HFFc6 (cell line): ENCODE measurements at regions not wholly inside any gene's neighbourhood (a gene's known extent, or its start where the extent isn't known, plus 50 kb on each side); places are given as distances from the start of the nearest gene placed in this dataset.

Experiments
- DNase-seq: peaks from one replicate; pipeline ENCODE4 v3.0.0-alpha.2; 2018
- H3K27ac Mint-ChIP-seq: 2 replicates; pipeline ENCODE4 v1.8.0; 2020; ENCODE audit warnings: mild to moderate bottlenecking, mixed read lengths
- H3K27me3 Mint-ChIP-seq: 2 replicates; pipeline ENCODE4 v1.8.0; 2021; ENCODE audit warnings: mild to moderate bottlenecking, moderate library complexity, mixed read lengths; ENCODE audit not compliant: insufficient read depth
- H3K36me3 Mint-ChIP-seq: 2 replicates; pipeline ENCODE4 v1.8.0; 2021; ENCODE audit warnings: low read depth, mixed read lengths
- H3K4me1 Mint-ChIP-seq: 2 replicates; pipeline ENCODE4 v1.8.0; 2020; ENCODE audit warnings: low read depth, mixed read lengths
- H3K4me3 Mint-ChIP-seq: 2 replicates; pipeline ENCODE4 v1.8.0; 2020; ENCODE audit warnings: mild to moderate bottlenecking, moderate library complexity, mixed read lengths
- H3K9me3 Mint-ChIP-seq: 2 replicates; pipeline ENCODE4 v1.8.0; 2020; ENCODE audit warnings: mild to moderate bottlenecking, mixed read lengths
- TF ChIP-seq, protein P1 (sequence below): fragments of 200-600 bp; sonication (generic); IDR thresholded peaks from 2 replicates; pipeline ENCODE4 v1.5.0; 2021; ENCODE audit warnings: antibody characterized with exemption, mild to moderate bottlenecking

DNA sequence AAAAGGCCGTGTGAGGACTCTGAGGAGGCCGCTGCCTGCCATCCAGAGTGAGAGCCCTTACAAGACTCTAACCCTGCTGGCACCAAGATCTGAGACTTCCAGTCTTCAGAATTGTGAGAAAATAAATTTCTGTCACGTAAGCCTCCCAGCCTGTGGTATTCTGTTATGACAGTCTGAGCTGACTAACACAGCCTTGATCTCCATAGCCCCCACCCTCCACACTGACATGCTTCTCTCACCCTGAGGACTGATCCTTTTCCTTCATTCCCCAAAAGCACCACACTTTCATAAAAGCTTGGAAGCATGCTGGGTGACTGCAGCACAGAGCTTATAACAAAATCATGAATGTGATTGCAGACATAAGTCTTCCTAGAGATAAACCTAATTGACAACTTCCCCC is 1059.8 kb downstream of the UQCRFS1 start:
- no peaks in the 10 kb centered on the region; the same call in 1 of the 2 replicates for H3K27me3 Mint-ChIP-seq
- no peak for DNase-seq
- H3K9me3 Mint-ChIP-seq: peaks cover 66% of the 10 kb centered on the region
- TF ChIP-seq, protein P1, sequence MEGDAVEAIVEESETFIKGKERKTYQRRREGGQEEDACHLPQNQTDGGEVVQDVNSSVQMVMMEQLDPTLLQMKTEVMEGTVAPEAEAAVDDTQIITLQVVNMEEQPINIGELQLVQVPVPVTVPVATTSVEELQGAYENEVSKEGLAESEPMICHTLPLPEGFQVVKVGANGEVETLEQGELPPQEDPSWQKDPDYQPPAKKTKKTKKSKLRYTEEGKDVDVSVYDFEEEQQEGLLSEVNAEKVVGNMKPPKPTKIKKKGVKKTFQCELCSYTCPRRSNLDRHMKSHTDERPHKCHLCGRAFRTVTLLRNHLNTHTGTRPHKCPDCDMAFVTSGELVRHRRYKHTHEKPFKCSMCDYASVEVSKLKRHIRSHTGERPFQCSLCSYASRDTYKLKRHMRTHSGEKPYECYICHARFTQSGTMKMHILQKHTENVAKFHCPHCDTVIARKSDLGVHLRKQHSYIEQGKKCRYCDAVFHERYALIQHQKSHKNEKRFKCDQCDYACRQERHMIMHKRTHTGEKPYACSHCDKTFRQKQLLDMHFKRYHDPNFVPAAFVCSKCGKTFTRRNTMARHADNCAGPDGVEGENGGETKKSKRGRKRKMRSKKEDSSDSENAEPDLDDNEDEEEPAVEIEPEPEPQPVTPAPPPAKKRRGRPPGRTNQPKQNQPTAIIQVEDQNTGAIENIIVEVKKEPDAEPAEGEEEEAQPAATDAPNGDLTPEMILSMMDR: no peak
- no peaks in the 10 kb centered on the region for H3K36me3 Mint-ChIP-seq
- H3K4me1 Mint-ChIP-seq: no peaks in the 10 kb centered on the region
- H3K27ac Mint-ChIP-seq: no peak overlapping the region
- H3K4me3 Mint-ChIP-seq: no peak overlapping the region

DNA sequence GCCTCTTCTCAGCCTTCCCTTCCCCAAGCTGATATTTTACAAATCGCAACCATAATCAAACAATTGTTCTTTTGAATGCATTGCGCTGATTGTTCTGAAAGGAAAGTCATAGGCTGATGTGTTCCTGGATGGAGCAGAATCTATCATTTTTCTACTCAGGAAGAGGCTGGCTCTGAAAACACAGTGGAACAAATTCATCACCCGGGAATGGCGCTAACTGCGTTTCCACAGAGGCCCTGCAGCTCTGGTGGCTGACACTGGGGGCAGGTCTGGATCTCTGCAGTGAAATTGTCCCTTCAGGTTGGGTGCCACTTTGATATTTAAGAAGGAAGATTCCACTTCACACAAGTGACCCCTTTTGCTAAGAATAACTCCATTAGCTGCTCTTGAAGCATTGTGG is 1060.8 kb downstream of the UQCRFS1 start:
- no peaks in the 10 kb centered on the region; the same call in 1 of the 2 replicates for H3K27me3 Mint-ChIP-seq
- H3K27ac Mint-ChIP-seq: no peak overlapping the region
- DNase-seq: no peak
- H3K4me1 Mint-ChIP-seq: no peaks in the 10 kb centered on the region
- peaks cover 68% of the 10 kb centered on the region for H3K9me3 Mint-ChIP-seq
- no peaks in the 10 kb centered on the region for H3K36me3 Mint-ChIP-seq
- H3K4me3 Mint-ChIP-seq: no peak overlapping the region
- TF ChIP-seq, protein P1: no peak

DNA sequence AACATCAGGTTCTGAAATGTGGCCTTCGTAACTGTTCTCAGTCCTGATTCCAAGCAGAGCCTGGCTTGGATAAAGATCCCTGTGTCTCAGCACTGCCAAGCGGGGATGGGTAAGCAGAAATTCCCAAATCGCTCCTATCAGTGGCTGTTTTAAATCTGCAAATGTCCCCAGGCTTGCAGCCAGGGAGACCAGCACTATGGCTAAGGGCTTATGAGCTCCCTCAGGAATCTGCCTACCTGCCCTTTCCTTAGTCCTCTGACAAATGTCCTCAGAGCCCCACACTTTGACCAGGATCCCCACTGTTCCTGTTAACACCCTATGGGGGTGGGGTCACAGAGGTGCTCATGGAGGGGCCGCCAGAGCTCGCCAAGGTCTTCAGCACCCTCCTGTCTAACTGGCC is 1062.8 kb downstream of the UQCRFS1 start:
- TF ChIP-seq, protein P1: no peak
- H3K4me3 Mint-ChIP-seq: no peak overlapping the region
- no peaks in the 10 kb centered on the region for H3K4me1 Mint-ChIP-seq
- peaks cover 78% of the 10 kb centered on the region for H3K9me3 Mint-ChIP-seq
- DNase-seq: no peak
- no peaks in the 10 kb centered on the region; the same call in 1 of the 2 replicates for H3K27me3 Mint-ChIP-seq
- no peak overlapping the region for H3K27ac Mint-ChIP-seq
- H3K36me3 Mint-ChIP-seq: no peaks in the 10 kb centered on the region

GRCh38 chr19:28148554-28148953 is 1064.4 kb downstream of the UQCRFS1 start:
- TF ChIP-seq, protein P1: no peak
- H3K4me1 Mint-ChIP-seq: no peaks in the 10 kb centered on the region
- H3K36me3 Mint-ChIP-seq: no peaks in the 10 kb centered on the region
- H3K27ac Mint-ChIP-seq: no peak overlapping the region
- H3K4me3 Mint-ChIP-seq: no peak overlapping the region
- H3K27me3 Mint-ChIP-seq: no peaks in the 10 kb centered on the region; the same call in 1 of the 2 replicates
- H3K9me3 Mint-ChIP-seq: peaks cover 74% of the 10 kb centered on the region
- no peak for DNase-seq

- no peaks in the 10 kb centered on the region for H3K27me3 Mint-ChIP-seq
- no peaks in the 10 kb centered on the region; the same call in 1 of the 2 replicates for H3K36me3 Mint-ChIP-seq
- no peak for DNase-seq
- TF ChIP-seq, protein P1: no peak
- no peaks in the 10 kb centered on the region for H3K4me1 Mint-ChIP-seq
- H3K27ac Mint-ChIP-seq: no peak overlapping the region
- H3K9me3 Mint-ChIP-seq: peaks cover 70% of the 10 kb centered on the region
- H3K4me3 Mint-ChIP-seq: no peak overlapping the region
Observed at GRCh38 chr19:28142258-28142657, 1070.7 kb downstream of the UQCRFS1 start.

DNA sequence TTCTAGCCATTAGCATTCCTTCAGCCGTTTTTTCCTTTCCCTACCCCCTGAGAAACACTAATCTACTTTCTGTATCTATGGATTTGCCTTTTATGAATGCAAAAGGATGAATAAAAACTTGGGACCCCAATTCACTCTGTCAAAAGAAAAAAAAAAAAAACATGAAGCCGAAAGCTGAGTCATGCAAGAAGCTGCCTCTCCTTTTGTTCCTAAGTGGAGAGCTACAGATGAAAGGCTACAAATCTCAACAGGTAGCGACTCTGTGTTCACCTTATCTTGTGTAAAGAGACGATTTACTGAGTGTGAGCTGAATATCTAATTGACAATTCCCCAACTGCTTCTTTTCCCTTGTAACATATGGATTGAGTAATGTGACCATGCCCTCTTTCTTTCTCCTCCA is 1072.8 kb downstream of the UQCRFS1 start:
- Mint-ChIP-seq H3K4me3 (no peak overlapping the region), H3K36me3 (no peaks in the 10 kb centered on the region; the same call in 1 of the 2 replicates), H3K4me1 (no peaks in the 10 kb centered on the region), H3K27ac (no peak overlapping the region), H3K27me3 (no peaks in the 10 kb centered on the region), H3K9me3 (peaks cover 68% of the 10 kb centered on the region)
- no peak for DNase-seq
- TF ChIP-seq, protein P1: no peak
